ENCODE measurements at regions not wholly inside any gene's neighbourhood (a gene's known extent, or its start where the extent isn't known, plus 50 kb on each side); places are given as distances from the start of the nearest gene placed in this dataset.

GRCh38 chr7:83799333-83799732 is 150.4 kb upstream of the SEMA3E start (continued):
- TF ChIP-seq ZNF521 (tag by site-specific recombination; IDR thresholded peaks at IDR 0.05), result no peak

DNA sequence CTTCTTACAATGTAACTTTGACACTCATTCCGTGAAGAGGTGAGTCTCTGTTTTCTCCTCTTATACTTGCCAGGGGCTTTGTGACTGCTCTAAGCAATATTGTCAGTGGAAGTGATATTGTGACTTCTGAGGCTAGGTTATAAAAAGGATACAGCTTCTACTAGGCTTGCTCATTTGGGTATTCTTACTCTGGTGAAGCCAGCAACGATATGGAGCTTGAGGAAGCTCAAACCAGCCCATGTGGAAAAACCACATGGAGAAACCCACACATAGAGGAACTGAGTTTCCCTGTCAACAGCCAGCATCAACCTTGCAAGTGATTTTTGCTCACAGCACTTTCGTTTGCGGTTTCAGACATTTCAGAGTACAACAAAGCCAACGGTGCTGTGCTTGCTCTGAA is 149.6 kb upstream of the SEMA3E start:
- Histone ChIP-seq H3K27ac (ENCODE audit: extremely low read depth, low read depth, low read length) (no peak overlapping the region), H3K4me3 (ENCODE audit: low read depth, low read length) (no peak overlapping the region), H3K9me3 (ENCODE audit: control insufficient read depth, insufficient read depth, low read depth, low read length) (no peaks in the 10 kb centered on the region), H3K36me3 (ENCODE audit: control insufficient read depth in 2 of 2, insufficient read depth in 1 of 2, low read length in 2 of 2) (no peaks in the 10 kb centered on the region), H3K4me1 (ENCODE audit: control insufficient read depth, insufficient read depth, low read length) (peaks cover 7% of the 10 kb centered on the region)
- ChIA-PET POLR2A (no interaction called here), CTCF (interaction anchor here (0.6 kb wide), 1 partner anchor 1224 kb away, joined by 3 read pairs; no protein-coding TSS in a partner anchor)
- TF ChIP-seq ZNF354C (tag by site-specific recombination; IDR thresholded peaks at IDR 0.05; ENCODE audit: borderline replicate concordance, low read depth) (no peak), ZNF341 (tag by site-specific recombination; IDR thresholded peaks at IDR 0.05; ENCODE audit: low read depth) (no peak), ZFHX2 (tag by site-specific recombination; conservative IDR thresholded peaks at IDR 0.05) (no peak)
- TF ChIP-seq, protein P1, sequence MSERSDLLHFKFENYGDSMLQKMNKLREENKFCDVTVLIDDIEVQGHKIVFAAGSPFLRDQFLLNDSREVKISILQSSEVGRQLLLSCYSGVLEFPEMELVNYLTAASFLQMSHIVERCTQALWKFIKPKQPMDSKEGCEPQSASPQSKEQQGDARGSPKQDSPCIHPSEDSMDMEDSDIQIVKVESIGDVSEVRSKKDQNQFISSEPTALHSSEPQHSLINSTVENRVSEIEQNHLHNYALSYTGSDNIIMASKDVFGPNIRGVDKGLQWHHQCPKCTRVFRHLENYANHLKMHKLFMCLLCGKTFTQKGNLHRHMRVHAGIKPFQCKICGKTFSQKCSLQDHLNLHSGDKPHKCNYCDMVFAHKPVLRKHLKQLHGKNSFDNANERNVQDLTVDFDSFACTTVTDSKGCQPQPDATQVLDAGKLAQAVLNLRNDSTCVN (tag by site-specific recombination; optimal IDR thresholded peaks at IDR 0.05), result no peak

GRCh38 chr7:83796760-83797159 is 147.8 kb upstream of the SEMA3E start:
- ChIA-PET CTCF (no interaction called here), POLR2A (no interaction called here)
- TF ChIP-seq, protein P2, sequence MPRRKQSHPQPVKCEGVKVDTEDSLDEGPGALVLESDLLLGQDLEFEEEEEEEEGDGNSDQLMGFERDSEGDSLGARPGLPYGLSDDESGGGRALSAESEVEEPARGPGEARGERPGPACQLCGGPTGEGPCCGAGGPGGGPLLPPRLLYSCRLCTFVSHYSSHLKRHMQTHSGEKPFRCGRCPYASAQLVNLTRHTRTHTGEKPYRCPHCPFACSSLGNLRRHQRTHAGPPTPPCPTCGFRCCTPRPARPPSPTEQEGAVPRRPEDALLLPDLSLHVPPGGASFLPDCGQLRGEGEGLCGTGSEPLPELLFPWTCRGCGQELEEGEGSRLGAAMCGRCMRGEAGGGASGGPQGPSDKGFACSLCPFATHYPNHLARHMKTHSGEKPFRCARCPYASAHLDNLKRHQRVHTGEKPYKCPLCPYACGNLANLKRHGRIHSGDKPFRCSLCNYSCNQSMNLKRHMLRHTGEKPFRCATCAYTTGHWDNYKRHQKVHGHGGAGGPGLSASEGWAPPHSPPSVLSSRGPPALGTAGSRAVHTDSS (tag by site-specific recombination; IDR thresholded peaks at IDR 0.05), result no peak
- Histone ChIP-seq H3K27ac (ENCODE audit: extremely low read depth, low read depth, low read length) (no peak overlapping the region), H3K9me3 (ENCODE audit: control insufficient read depth, insufficient read depth, low read depth, low read length) (no peaks in the 10 kb centered on the region), H3K4me3 (ENCODE audit: low read depth, low read length) (no peak overlapping the region), H3K36me3 (ENCODE audit: control insufficient read depth in 2 of 2, insufficient read depth in 1 of 2, low read length in 2 of 2) (no peaks in the 10 kb centered on the region), H3K4me1 (ENCODE audit: control insufficient read depth, insufficient read depth, low read length) (peaks cover 7% of the 10 kb centered on the region)

- H3K9me3 ChIP-seq (ENCODE audit: control insufficient read depth, insufficient read depth, low read depth, low read length), result no peaks in the 10 kb centered on the region
- H3K4me1 ChIP-seq (ENCODE audit: control insufficient read depth, insufficient read depth, low read length), result peaks cover 7% of the 10 kb centered on the region
- ChIA-PET POLR2A (no interaction called here), CTCF (no interaction called here)
- H3K36me3 ChIP-seq (ENCODE audit: control insufficient read depth in 2 of 2, insufficient read depth in 1 of 2, low read length in 2 of 2), result no peaks in the 10 kb centered on the region
- H3K4me3 ChIP-seq (ENCODE audit: low read depth, low read length), result no peak overlapping the region
- H3K27ac ChIP-seq (ENCODE audit: extremely low read depth, low read depth, low read length), result no peak overlapping the region
- no peak for TF ChIP-seq ZNF521 (tag by site-specific recombination; IDR thresholded peaks at IDR 0.05)
- TF ChIP-seq ZNF341 (tag by site-specific recombination; IDR thresholded peaks at IDR 0.05; ENCODE audit: low read depth), result no peak
- peak; percentile 99 for TF ChIP-seq TCF7L2 (IDR thresholded peaks at IDR 0.05; ENCODE audit: borderline replicate concordance, low read depth, low read length)
- no peak for TF ChIP-seq OVOL3 (tag by site-specific recombination; IDR thresholded peaks at IDR 0.05)
- TF ChIP-seq PBX3 (CRISPR knock-in tag; IDR thresholded peaks at IDR 0.05), result no peak
- TF ChIP-seq BCL11B (tag by site-specific recombination; IDR thresholded peaks at IDR 0.05; ENCODE audit: low read depth), result no peak
- peak; percentile 63 for TF ChIP-seq ZNF843 (tag by site-specific recombination; IDR thresholded peaks at IDR 0.05)
- TF ChIP-seq, protein P3, sequence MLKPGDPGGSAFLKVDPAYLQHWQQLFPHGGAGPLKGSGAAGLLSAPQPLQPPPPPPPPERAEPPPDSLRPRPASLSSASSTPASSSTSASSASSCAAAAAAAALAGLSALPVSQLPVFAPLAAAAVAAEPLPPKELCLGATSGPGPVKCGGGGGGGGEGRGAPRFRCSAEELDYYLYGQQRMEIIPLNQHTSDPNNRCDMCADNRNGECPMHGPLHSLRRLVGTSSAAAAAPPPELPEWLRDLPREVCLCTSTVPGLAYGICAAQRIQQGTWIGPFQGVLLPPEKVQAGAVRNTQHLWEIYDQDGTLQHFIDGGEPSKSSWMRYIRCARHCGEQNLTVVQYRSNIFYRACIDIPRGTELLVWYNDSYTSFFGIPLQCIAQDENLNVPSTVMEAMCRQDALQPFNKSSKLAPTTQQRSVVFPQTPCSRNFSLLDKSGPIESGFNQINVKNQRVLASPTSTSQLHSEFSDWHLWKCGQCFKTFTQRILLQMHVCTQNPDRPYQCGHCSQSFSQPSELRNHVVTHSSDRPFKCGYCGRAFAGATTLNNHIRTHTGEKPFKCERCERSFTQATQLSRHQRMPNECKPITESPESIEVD (tag by site-specific recombination; IDR thresholded peaks at IDR 0.05), result peak; percentile 38; the same call in 1 of the 2 replicates
- no peak for TF ChIP-seq ZNF624 (tag by site-specific recombination; IDR thresholded peaks at IDR 0.05)
- TF ChIP-seq KLF10 (tag by site-specific recombination; IDR thresholded peaks at IDR 0.05), result no peak
- TF ChIP-seq FEZF1 (tag by site-specific recombination; IDR thresholded peaks at IDR 0.05), result peak; percentile 68
- no peak for TF ChIP-seq ZNF518A (tag by site-specific recombination; conservative IDR thresholded peaks at IDR 0.05; ENCODE audit: low read depth)
- no peak for TF ChIP-seq ZFP37 (tag by site-specific recombination; IDR thresholded peaks at IDR 0.05)
- TF ChIP-seq ZSCAN23 (tag by site-specific recombination; IDR thresholded peaks at IDR 0.05), result no peak
- no peak for TF ChIP-seq ZNF623 (tag by site-specific recombination; IDR thresholded peaks at IDR 0.05)
These were observed 145.9 kb upstream of the SEMA3E start for GRCh38 chr7:83794829-83795228.

All from HEK293 (cell line).